MCF 10A (cell line): ENCODE measurements at regions not wholly inside any gene's neighbourhood (a gene's known extent, or its start where the extent isn't known, plus 50 kb on each side); places are given as distances from the start of the nearest gene placed in this dataset.

Experiments used
- BruUV-seq: library from RNA; stranded (reverse); fragments of 400-500 nt; replicated peaks from 2 replicates; lab custom pipeline; 2021; lab: Mats Ljungman, UMichigan
- CTCF ChIA-PET: fragments of 300-600 bp; sonication (Branson Sonifier 250); formaldehyde crosslinking; extraction: SDS; loops from one replicate; lab custom pipeline; 2021; ENCODE audit warnings: antibody characterized with exemption, inconsistent platforms; lab: Yijun Ruan, JAX
- POLR2A ChIA-PET: fragments of 300-600, 350-650 bp; sonication (Branson Sonifier 250); formaldehyde crosslinking; extraction: SDS; loops from one replicate; lab custom pipeline; 2020; ENCODE audit warnings: antibody characterized with exemption, inconsistent platforms; lab: Yijun Ruan, JAX
- DNase-seq: peaks from one replicate; pipeline ENCODE4 v3.0.0-alpha.2; 2018; ENCODE audit not compliant: unreplicated experiment
- H3K27ac Mint-ChIP-seq: one replicate; pipeline ENCODE4 v1.8.0; 2022; ENCODE audit warnings: mild to moderate bottlenecking, low read depth, mixed read lengths; ENCODE audit not compliant: unreplicated experiment
- H3K27me3 Mint-ChIP-seq: one replicate; pipeline ENCODE4 v1.8.0; 2022; ENCODE audit warnings: mixed read lengths; ENCODE audit not compliant: insufficient read depth, unreplicated experiment
- H3K36me3 Mint-ChIP-seq: one replicate; pipeline ENCODE4 v1.8.0; 2022; ENCODE audit warnings: mild to moderate bottlenecking, moderate library complexity, mixed read lengths; ENCODE audit not compliant: insufficient read depth, unreplicated experiment
- H3K4me1 Mint-ChIP-seq: one replicate; pipeline ENCODE4 v1.8.0; 2022; ENCODE audit warnings: mixed read lengths; ENCODE audit not compliant: insufficient read depth, unreplicated experiment
- H3K4me3 Mint-ChIP-seq: one replicate; pipeline ENCODE4 v1.8.0; 2022; ENCODE audit warnings: mild to moderate bottlenecking, moderate library complexity, mixed read lengths; ENCODE audit not compliant: unreplicated experiment
- H3K9me3 Mint-ChIP-seq: one replicate; pipeline ENCODE4 v1.8.0; 2022; ENCODE audit warnings: mixed read lengths; ENCODE audit not compliant: unreplicated experiment
- CTCF ChIP-seq: fragments of 200-600 bp; IDR thresholded peaks from one replicate; pipeline ENCODE4 v1.8.0; 2022; ENCODE audit warnings: antibody characterized with exemption, mild to moderate bottlenecking; ENCODE audit not compliant: unreplicated experiment
- intact Hi-C: fragments of 100-400 bp; cut with micrococcal nuclease; formaldehyde crosslinking; loops from 2 replicates; pipeline ENCODE4 v1.14.1; 2022

GRCh38 chr1:116842654-116843053 lies 67.1 kb upstream of the PTGFRN start:
- H3K36me3 Mint-ChIP-seq: no peaks in the 10 kb centered on the region
- no peaks in the 10 kb centered on the region for H3K4me1 Mint-ChIP-seq
- DNase-seq: no peak
- H3K9me3 Mint-ChIP-seq: peaks cover 9% of the 10 kb centered on the region
- no peak overlapping the region for H3K27ac Mint-ChIP-seq
- CTCF ChIA-PET: interaction anchor here (0.7 to 1.4 kb wide), 6 partner anchors 25 to 213 kb away, joined by 3 to 9 read pairs (median 4); no protein-coding TSS in a partner anchor
- POLR2A ChIA-PET: interaction anchor here (0.6 to 1.1 kb wide), 3 partner anchors 36 to 216 kb away, joined by 3 read pairs; no protein-coding TSS in a partner anchor
- intact Hi-C loops: no loop called here
- no TSS peak for BruUV-seq
- no peak overlapping the region for H3K4me3 Mint-ChIP-seq
- TF ChIP-seq CTCF: no peak
- H3K27me3 Mint-ChIP-seq: no peaks in the 10 kb centered on the region

- H3K4me1 Mint-ChIP-seq: peaks cover 5% of the 10 kb centered on the region
- ChIA-PET POLR2A (no interaction called here), CTCF (no interaction called here)
- BruUV-seq: no TSS peak
- no peak overlapping the region for H3K4me3 Mint-ChIP-seq
- no peaks in the 10 kb centered on the region for H3K36me3 Mint-ChIP-seq
- H3K27ac Mint-ChIP-seq: no peak overlapping the region
- TF ChIP-seq CTCF: no peak
- no peaks in the 10 kb centered on the region for H3K27me3 Mint-ChIP-seq
- no peak for DNase-seq
- peaks cover 9% of the 10 kb centered on the region for H3K9me3 Mint-ChIP-seq
- intact Hi-C loops: no loop called here
These were observed 64.9 kb upstream of the PTGFRN start for GRCh38 chr1:116844775-116845174.

DNA sequence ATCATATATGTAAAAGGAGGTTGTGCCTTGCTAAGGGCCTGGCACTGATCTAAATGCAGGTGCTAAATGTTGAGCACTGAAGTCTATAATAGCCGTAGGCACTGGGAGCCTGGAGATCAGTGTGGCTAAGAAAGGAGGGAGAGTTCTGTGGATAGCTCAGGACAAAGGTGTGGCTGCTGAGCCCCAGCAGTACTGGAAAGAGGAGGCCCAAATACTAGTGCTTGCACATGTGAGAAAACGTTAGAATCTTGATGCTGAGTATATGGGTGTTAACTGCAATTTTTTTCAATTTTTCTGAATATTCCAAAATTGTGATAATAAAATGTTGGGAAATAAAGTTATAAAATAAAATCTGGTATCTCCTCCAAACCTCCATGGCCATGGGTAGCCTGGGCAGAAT lies 62.5 kb upstream of the PTGFRN start:
- ChIA-PET CTCF (interaction anchor here (0.6 kb wide), 2 partner anchors 12 to 281 kb away, joined by 3 read pairs; no protein-coding TSS in a partner anchor), POLR2A (no interaction called here)
- intact Hi-C loops: no loop called here
- no TSS peak for BruUV-seq
- Mint-ChIP-seq H3K27me3 (no peaks in the 10 kb centered on the region), H3K27ac (no peak overlapping the region), H3K4me1 (peaks cover 5% of the 10 kb centered on the region), H3K36me3 (no peaks in the 10 kb centered on the region), H3K4me3 (no peak overlapping the region), H3K9me3 (peaks cover 9% of the 10 kb centered on the region)
- TF ChIP-seq CTCF: no peak
- DNase-seq: no peak

DNA sequence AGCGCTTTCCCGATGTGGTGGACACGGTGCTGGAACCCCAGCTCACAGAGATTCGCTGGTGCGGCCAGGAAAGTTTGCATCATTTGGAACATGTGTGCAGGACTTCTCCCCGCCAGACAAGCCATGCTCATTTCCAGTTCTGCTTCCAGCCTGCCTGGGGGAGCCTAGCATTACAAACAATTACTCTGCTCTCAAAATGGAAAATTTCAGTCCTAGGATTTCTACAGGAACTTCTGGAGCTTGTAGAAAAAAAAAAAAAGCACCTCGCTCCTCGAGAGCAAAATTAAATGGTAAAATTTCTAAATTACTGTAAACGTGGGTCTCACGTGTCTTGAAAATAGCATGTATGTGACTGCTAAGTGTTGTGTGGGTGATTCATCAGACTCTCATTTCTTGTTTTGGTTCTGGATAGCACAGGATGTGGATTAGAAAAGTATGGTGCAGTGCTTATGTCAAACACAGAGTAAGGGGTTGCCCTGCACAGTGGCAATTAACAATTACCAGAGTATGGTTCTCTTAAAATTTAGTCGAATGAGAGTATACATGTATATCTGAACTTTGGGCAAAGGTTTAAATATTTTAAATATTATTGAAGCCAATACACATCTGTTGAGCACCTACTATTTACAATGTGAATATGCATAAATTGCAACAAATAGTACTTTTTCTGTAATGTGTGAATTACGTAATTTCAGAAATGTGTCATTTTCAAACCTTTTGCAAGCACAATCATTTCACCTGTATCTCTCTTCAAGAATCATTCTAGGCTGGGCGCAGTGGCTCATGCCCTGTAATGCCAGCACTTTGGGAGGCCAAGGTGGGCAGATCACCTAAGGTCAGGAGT lies 61.8 kb upstream of the PTGFRN start:
- POLR2A ChIA-PET: no interaction called here
- H3K4me3 Mint-ChIP-seq: no peak overlapping the region

More for the DNA sequence above, 61.8 kb upstream of the PTGFRN start:
- DNase-seq: no peak
- no peak overlapping the region for H3K27ac Mint-ChIP-seq
- intact Hi-C loops: no loop called here
- TF ChIP-seq CTCF: no peak
- no peaks in the 10 kb centered on the region for H3K36me3 Mint-ChIP-seq
- no peaks in the 10 kb centered on the region for H3K27me3 Mint-ChIP-seq
- CTCF ChIA-PET: interaction anchor here (0.6 kb wide), 3 partner anchors 12 to 280 kb away, joined by 3 read pairs; no protein-coding TSS in a partner anchor
- peaks cover 5% of the 10 kb centered on the region for H3K4me1 Mint-ChIP-seq
- H3K9me3 Mint-ChIP-seq: peaks cover 9% of the 10 kb centered on the region
- no TSS peak for BruUV-seq
